ENCODE measurements at regions not wholly inside any gene's neighbourhood (a gene's known extent, or its start where the extent isn't known, plus 50 kb on each side); places are given as distances from the start of the nearest gene placed in this dataset.

DNA sequence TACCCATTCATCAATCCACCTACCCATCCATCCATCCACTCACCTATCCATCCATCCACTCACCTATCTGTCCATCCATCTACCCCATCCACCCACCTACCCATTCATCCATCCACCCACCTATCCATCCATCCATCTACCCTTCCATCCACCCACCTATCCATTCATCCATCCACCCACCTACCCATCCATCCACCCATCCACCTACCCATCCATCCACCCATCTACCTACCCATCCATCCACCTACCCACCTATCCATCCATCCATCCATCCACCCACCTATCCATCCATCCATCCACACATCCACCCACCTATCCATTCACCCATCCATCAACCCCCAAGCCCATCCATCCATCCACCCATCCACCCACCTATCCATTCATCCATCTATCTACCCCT, 267.1 kb downstream of the MRTFB start:
- H3K4me3 ChIP-seq (replicated peaks; ENCODE audit: low read depth, low read length), result no peak overlapping the region

DNA sequence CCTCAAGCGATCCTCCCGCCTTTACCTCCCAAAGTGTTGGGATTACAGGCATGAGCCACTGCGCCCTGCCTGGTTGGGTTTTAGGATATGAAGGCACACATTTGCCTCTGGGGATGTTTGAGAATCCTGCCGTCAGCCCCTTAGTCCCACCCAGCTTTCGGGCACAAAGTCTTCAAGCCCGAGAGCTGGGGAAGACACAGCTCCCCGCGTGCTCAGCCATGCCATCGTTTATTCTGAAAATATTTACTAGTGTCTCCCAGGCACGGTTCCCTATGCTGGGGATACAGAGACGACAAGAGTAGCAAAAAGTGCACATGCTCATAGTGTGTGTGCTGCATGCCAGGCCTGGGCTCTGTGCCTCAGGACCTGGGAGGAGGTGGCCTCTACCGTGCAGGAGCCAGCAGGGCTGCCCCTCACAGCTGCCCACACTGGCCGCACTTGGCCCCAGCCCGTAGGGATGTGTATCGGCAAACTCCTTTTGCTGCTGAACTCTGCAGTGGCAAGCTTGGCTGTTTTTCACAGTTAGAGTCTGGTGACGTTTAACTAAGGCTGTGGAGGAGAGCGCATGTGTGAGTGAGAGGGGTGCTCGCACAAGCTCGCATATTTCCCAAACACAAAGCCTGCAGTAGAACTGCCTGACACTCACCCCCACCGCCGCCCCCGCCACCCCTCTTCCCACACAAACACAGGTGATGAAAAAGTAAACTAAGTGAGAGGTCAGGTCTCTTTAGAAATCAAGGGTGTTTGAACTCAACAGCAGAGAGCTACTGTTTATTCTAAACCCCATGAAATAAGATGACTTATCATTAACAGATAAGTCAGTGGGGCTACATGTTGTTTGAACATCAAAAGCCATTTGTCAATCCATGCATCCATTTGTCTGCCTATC, 266.4 kb downstream of the MRTFB start:
- DNase-seq (ENCODE audit: extremely low read depth, low read depth), result no peak

More for the DNA sequence above, 267.1 kb downstream of the MRTFB start:
- DNase-seq (ENCODE audit: extremely low read depth, low read depth), result no peak
- no peak for TF ChIP-seq CTCF (IDR thresholded peaks at IDR 0.05; ENCODE audit: low read depth, low read length, missing control alignments)

GRCh38 chr16:14335297-14335696, 264.2 kb downstream of the MRTFB start:
- DNase-seq (ENCODE audit: extremely low read depth, low read depth), result peak; percentile 43
- no peak overlapping the region for H3K4me3 ChIP-seq (replicated peaks; ENCODE audit: low read depth, low read length)
- TF ChIP-seq CTCF (IDR thresholded peaks at IDR 0.05; ENCODE audit: low read depth, low read length, missing control alignments), result no peak

More for the DNA sequence above, 266.4 kb downstream of the MRTFB start:
- TF ChIP-seq CTCF (IDR thresholded peaks at IDR 0.05; ENCODE audit: low read depth, low read length, missing control alignments), result no peak
- H3K4me3 ChIP-seq (replicated peaks; ENCODE audit: low read depth, low read length), result no peak overlapping the region

DNA sequence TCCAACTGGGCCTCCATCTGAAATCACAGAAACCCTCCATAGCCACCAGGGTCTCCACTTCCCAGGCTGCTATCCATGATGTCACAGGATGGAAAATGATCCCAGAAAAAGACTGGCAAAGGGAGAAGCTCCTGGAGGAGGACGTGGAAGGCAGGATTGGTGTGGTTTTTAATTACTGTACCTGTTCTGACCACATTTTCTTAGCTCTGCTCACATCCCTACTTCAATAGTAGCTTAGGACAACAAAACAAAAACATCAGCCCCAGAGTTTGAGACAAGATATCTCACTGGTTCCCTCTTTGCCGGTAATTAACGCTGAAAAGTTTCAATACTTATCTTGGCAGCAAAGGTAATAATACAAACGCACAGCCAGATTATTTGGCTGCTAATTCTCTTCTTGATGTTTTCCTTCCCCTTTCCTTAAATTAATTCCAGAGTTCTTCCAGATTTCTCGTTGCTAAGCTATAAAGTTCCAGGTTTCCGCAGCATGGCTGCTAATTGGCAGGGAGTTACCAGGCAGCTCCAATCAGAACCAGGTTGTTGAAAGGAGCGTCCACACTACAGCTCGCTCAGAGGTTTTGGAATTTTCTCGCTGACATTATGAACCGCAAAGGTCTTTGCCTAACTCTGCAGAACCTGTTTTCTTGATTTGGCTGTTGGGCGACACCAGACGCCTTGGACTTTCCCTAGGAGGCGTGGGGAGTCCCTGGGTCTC, 263.4 kb downstream of the MRTFB start:
- no peak for TF ChIP-seq CTCF (IDR thresholded peaks at IDR 0.05; ENCODE audit: low read depth, low read length, missing control alignments)
- no peak overlapping the region for H3K4me3 ChIP-seq (replicated peaks; ENCODE audit: low read depth, low read length)
- DNase-seq (ENCODE audit: extremely low read depth, low read depth), result peak; percentile 92

DNA sequence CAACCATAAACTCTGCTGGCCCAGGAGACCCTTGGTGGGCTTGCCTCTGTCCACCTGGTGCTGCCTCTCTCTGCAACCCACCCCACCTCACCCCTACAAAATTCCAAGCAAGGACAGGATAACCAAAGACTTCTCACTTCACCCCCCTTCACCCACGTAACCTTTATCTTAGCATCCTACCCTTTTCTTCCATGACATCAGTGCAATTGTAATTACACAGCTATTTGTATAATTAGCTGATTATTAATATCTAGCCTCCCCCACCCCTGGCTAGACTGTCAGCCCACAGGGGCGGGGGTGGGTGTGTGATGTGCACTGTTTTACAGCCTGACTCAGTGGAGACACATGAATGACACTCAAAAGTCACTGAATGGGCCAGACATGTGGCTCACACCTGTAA, 262.2 kb downstream of the MRTFB start:
- H3K4me3 ChIP-seq (replicated peaks; ENCODE audit: low read depth, low read length), result no peak overlapping the region
- DNase-seq (ENCODE audit: extremely low read depth, low read depth), result no peak
- TF ChIP-seq CTCF (IDR thresholded peaks at IDR 0.05; ENCODE audit: low read depth, low read length, missing control alignments), result no peak

DNA sequence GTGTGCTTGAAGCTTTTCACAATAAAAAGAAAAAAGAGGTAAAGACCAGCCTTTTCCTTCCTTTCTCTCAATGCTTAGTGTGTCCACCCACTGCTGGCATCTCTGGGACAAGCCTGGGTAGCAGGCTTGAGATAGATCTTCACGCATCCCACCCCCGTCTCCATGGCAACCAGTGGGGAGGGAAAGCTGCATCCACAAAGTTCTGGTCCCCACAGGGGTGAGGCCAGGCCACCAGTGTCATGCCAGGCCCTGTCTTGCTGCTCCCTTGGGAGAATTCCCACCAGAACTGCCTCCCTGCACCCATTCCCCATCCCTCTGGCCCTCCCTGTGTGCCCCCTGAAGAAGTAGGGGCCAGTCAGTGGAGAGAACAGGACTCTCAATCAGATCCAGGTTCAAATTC, 259.9 kb downstream of the MRTFB start:
- no peak for DNase-seq (ENCODE audit: extremely low read depth, low read depth)
- no peak for TF ChIP-seq CTCF (IDR thresholded peaks at IDR 0.05; ENCODE audit: low read depth, low read length, missing control alignments)
- H3K4me3 ChIP-seq (replicated peaks; ENCODE audit: low read depth, low read length), result no peak overlapping the region

All from HFF-Myc (cell line).